Tibial nerve (tissue), 4 donors: ENCODE measurements at regions not wholly inside any gene's neighbourhood (a gene's known extent, or its start where the extent isn't known, plus 50 kb on each side); places are given as distances from the start of the nearest gene placed in this dataset.

Source experiments
- DNase-seq, 2 donors: peaks; one replicate each; pipeline ENCODE4 v3.0.0-alpha.2; 2019; ENCODE audit warnings: low spot score in 2 of 2
- H3K27ac ChIP-seq, 4 donors: fragments of 200-600 bp; sonication (generic) in 3 of 4; one replicate each; pipeline ENCODE4 v1.5.1; 2017 to 2019; ENCODE audit warnings: mild to moderate bottlenecking in 1 of 4
- H3K27me3 ChIP-seq, 2 donors: fragments of 200-600 bp; sonication (generic) in 1 of 2; one replicate each; pipeline versions ENCODE4 v1.5.1 to v1.6.0; 2017 to 2019
- H3K36me3 ChIP-seq, 3 donors: fragments of 200-600 bp; sonication (generic); one replicate each; pipeline ENCODE4 v1.5.1; 2018 to 2019
- H3K4me1 ChIP-seq, 4 donors: fragments of 200-600 bp; sonication (generic) in 3 of 4; one replicate each; pipeline ENCODE4 v1.5.1; 2017 to 2019
- H3K4me3 ChIP-seq, 4 donors: fragments of 200-600 bp; sonication (generic) in 3 of 4; one replicate each; pipeline ENCODE4 v1.5.1; 2017 to 2019; ENCODE audit warnings: mild to moderate bottlenecking in 1 of 4, moderate library complexity in 1 of 4
- H3K9me3 ChIP-seq, 4 donors: fragments of 200-600 bp; sonication (generic) in 3 of 4; one replicate each; pipeline ENCODE4 v1.5.1; 2017 to 2019
- EP300 ChIP-seq, 2 donors: sonication (generic); formaldehyde crosslinking; IDR thresholded peaks; one replicate each; pipeline ENCODE4 v1.6.1; 2017; ENCODE audit warnings: antibody characterized with exemption in 2 of 2, mild to moderate bottlenecking in 1 of 2
- POLR2A ChIP-seq, 2 donors: fragments of 450-650 bp; IDR thresholded peaks; one replicate each; pipeline ENCODE4 v1.6.1; 2017; ENCODE audit warnings: antibody characterized with exemption in 2 of 2, mild to moderate bottlenecking in 2 of 2, moderate library complexity in 2 of 2
- whole genome bisulfite sequencing, 2 donors: methylation state at CpG; one replicate each; pipeline ENCODE4 v1.1.5; 2018; 5-methylcytosine and 5-hydroxymethylcytosine counted together
- TF ChIP-seq, protein P1 (sequence below), 5 experiments: fragments of 200-600 bp in 3 of 5; fragments of 450-650 bp in 2 of 5; sonication (generic) in 3 of 5; IDR thresholded peaks; one replicate each; pipeline ENCODE4 v1.5.1; 2016 to 2019; ENCODE audit warnings: antibody characterized with exemption in 5 of 5, mild to moderate bottlenecking in 3 of 5, moderate library complexity in 2 of 5

DNA sequence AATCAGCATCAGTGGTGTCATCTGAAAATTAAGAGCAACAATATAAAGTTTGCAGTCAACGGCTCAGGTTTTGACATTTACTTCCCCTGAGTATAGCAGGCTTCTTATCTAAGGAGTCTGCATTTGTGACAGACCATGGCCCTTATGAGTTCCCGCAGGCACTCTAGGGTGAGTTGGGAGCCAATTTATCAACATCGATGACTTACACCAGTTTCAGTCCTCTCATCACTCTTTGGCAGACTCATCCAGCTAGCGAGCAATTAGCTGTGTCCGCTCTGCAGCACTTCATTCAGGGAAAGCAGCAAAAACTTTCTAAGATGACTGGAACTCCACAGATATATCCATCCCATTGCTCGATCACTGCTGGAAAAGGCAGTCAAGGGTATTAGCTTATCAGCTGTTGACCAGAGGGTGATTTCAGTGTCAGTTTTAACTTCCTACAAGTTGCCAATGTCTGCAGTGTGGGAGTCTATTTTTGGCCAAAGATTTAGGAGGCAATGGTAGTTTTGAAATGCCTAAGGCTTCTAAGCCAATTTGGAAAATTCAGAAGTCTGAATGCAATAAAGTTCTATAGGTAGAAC is 625.1 kb upstream of the TENM3 start:
- Histone ChIP-seq H3K4me1 (no peaks in the 10 kb centered on the region), H3K9me3 (no peaks in the 10 kb centered on the region), H3K36me3 (no peaks in the 10 kb centered on the region), H3K27ac (no peak overlapping the region), H3K27me3 (no peaks in the 10 kb centered on the region), H3K4me3 (no peak overlapping the region)
- 84 to 92% methylated on average over 6 of the region's 6 CpGs for WGBS, 2 donors
- TF ChIP-seq, protein P1, sequence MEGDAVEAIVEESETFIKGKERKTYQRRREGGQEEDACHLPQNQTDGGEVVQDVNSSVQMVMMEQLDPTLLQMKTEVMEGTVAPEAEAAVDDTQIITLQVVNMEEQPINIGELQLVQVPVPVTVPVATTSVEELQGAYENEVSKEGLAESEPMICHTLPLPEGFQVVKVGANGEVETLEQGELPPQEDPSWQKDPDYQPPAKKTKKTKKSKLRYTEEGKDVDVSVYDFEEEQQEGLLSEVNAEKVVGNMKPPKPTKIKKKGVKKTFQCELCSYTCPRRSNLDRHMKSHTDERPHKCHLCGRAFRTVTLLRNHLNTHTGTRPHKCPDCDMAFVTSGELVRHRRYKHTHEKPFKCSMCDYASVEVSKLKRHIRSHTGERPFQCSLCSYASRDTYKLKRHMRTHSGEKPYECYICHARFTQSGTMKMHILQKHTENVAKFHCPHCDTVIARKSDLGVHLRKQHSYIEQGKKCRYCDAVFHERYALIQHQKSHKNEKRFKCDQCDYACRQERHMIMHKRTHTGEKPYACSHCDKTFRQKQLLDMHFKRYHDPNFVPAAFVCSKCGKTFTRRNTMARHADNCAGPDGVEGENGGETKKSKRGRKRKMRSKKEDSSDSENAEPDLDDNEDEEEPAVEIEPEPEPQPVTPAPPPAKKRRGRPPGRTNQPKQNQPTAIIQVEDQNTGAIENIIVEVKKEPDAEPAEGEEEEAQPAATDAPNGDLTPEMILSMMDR (IDR thresholded peaks at IDR 0.05): no peak
- no peak for TF ChIP-seq EP300 (IDR thresholded peaks at IDR 0.05)
- no peak for TF ChIP-seq POLR2A (IDR thresholded peaks at IDR 0.05)
- no peak for DNase-seq

DNA sequence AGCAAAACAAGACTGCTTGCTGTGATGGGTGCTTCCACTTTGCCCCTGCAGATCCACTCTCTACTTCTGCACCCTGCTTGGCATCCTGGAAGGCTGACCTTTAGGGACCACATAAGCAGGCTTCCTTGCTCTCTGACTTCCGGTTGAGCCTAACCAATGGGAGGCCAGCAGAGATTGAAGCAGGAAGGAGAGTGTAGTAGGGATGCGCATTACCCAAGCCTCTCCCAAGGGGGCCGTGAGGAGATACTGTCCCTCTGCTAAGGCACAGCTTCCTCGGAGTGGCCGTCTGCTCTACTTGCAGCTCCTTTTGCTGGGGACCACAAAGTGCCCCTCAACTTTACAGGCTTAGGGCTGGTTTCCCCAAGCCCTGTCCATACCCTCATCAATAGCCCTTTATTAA is 624.3 kb upstream of the TENM3 start:
- no peaks in the 10 kb centered on the region for H3K36me3 ChIP-seq
- no peaks in the 10 kb centered on the region for H3K27me3 ChIP-seq
- H3K4me1 ChIP-seq: no peaks in the 10 kb centered on the region
- no peak for DNase-seq
- H3K9me3 ChIP-seq: no peaks in the 10 kb centered on the region
- H3K27ac ChIP-seq: no peak overlapping the region
- H3K4me3 ChIP-seq: no peak overlapping the region
- TF ChIP-seq EP300 (IDR thresholded peaks at IDR 0.05) (no peak), POLR2A (IDR thresholded peaks at IDR 0.05) (no peak)
- TF ChIP-seq, protein P1 (IDR thresholded peaks at IDR 0.05): no peak
- WGBS, 2 donors: 80 to 88% methylated on average over 5 of the region's 5 CpGs

DNA sequence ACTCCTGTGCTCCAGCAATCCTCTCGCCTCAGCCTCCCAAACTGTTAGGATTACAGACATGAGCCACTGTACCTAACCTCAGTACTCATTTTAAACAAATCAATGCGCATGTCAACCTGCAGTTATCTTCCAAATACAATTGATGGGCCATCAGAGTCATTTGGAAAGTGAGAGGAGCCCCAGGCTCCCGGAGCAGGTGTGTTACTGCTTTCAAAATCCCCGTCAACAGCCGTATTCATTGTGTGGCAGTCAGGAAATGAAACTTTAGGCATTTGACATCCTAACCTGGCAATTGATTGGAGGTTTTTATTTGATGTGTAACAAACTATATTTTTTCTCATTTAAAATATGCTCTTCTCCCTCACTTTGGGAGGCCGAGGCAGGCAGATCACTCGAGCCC is 623.6 kb upstream of the TENM3 start:
- 94 to 97% methylated on average over 7 of the region's 7 CpGs for WGBS, 2 donors
- Histone ChIP-seq H3K9me3 (no peaks in the 10 kb centered on the region), H3K27ac (no peak overlapping the region), H3K4me1 (no peaks in the 10 kb centered on the region), H3K27me3 (no peaks in the 10 kb centered on the region), H3K4me3 (no peak overlapping the region), H3K36me3 (no peaks in the 10 kb centered on the region)
- DNase-seq: no peak
- no peak for TF ChIP-seq EP300 (IDR thresholded peaks at IDR 0.05)
- TF ChIP-seq, protein P1 (IDR thresholded peaks at IDR 0.05): no peak
- TF ChIP-seq POLR2A (IDR thresholded peaks at IDR 0.05): no peak

DNA sequence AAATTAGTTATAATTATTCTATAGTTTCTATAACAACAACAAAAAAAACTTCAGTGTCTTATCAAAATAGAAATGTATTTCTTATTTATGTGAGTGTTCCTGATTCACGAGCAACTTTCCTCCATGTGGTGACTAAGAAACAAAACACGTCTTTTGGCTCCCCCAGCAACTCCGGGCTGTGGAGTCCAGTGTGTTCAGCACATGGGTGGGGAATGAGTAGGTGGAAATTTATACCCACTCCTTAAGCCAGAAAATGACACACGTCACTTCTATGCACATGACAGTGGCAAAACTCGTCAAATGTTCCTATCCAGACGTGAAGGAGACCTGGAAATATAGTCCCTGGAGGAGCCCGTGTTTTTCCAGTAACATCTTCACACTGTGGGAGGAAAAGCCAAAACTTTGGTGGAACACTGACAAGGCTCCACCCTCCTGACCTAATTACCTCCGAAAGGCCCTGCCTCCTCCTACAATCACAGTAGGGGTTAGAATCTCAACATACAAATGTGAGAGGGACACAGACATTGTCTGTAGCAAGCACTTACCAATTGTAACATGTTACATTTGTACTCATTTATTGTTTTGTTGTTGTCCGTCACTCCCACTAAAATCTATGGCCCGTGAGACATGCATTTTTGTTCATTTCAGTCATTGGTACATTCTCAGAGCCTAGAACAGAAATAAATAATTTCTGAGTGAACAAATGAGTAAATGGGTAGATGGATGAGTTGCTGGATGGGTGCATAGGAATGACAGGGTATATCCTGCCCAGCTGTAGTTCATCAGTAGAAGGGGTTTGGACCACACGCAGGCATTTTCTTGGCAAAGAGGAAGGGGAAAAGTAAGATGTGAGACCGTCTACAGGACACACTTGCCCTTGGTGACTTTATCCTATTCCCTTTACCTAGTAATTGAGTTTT is 605.8 kb upstream of the TENM3 start:
- DNase-seq: no peak
- no peaks in the 10 kb centered on the region for H3K4me1 ChIP-seq
- no peaks in the 10 kb centered on the region for H3K36me3 ChIP-seq
- H3K4me3 ChIP-seq: no peak overlapping the region
- no peak for TF ChIP-seq POLR2A (IDR thresholded peaks at IDR 0.05)
- no peak for TF ChIP-seq EP300 (IDR thresholded peaks at IDR 0.05)
- TF ChIP-seq, protein P1 (IDR thresholded peaks at IDR 0.05): no peak
- 72 to 76% methylated on average over 12 of the region's 12 CpGs for WGBS, 2 donors
- no peak overlapping the region for H3K27ac ChIP-seq
- no peaks in the 10 kb centered on the region for H3K27me3 ChIP-seq
- H3K9me3 ChIP-seq: peaks cover 0 to 6% (median 0%) of the 10 kb centered on the region in 4 donors

DNA sequence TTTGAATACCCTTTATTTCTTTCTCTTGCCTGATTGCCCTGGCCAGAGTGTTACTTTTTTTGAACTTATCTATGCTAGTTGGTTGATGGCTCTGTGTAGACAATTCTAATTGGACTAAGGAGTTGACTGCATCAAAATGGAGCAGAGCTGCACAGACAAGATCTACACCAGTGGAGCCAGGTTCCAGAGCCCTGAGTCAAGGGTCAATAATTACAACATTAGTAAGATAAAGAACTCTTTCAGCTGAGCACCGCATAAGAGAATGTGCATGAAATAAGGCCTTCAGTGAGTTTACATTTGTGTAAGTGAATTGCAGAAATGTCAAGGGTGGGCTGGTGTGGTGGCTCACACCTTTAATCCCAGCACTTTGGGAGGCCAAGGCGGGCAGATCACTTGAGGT is 599.7 kb upstream of the TENM3 start:
- H3K4me3 ChIP-seq: no peak overlapping the region
- H3K4me1 ChIP-seq: peaks cover 0 to 5% (median 0%) of the 10 kb centered on the region in 4 donors
- no peaks in the 10 kb centered on the region for H3K36me3 ChIP-seq
- peaks cover 0 to 5% (median 0%) of the 10 kb centered on the region in 4 donors for H3K9me3 ChIP-seq
- TF ChIP-seq EP300 (IDR thresholded peaks at IDR 0.05) (no peak), POLR2A (IDR thresholded peaks at IDR 0.05) (no peak)
- TF ChIP-seq, protein P1 (IDR thresholded peaks at IDR 0.05): no peak
- no peak for DNase-seq
- WGBS, 2 donors: 72 to 79% methylated on average over 2 of the region's 2 CpGs
- H3K27ac ChIP-seq: no peak overlapping the region
- no peaks in the 10 kb centered on the region for H3K27me3 ChIP-seq
